H1 (cell line): ENCODE measurements at regions not wholly inside any gene's neighbourhood (a gene's known extent, or its start where the extent isn't known, plus 50 kb on each side); places are given as distances from the start of the nearest gene placed in this dataset.

ENCODE experiments used
- CTCF ChIA-PET: fragments of 300-600 bp; sonication (Branson Sonifier 250); formaldehyde crosslinking; loops from one replicate; lab custom pipeline; 2021; ENCODE audit not compliant: partially characterized antibody; lab: Charles Lee
- POLR2A ChIA-PET: fragments of 300-600 bp; sonication (Branson Sonifier 250); formaldehyde crosslinking; loops from one replicate; lab custom pipeline; 2021; ENCODE audit warnings: inconsistent platforms; ENCODE audit not compliant: partially characterized antibody; lab: Charles Lee
- DNase-seq, 2 experiments: peaks; one replicate each; pipeline versions ENCODE4 v3.0.0 to v3.0.0-alpha.2; 2010 to 2022; ENCODE audit warnings: low spot score in 2 of 2, low read depth in 1 of 2, mixed read lengths in 1 of 2
- FAIRE-seq: peaks from 2 replicates; lab custom pipeline; 2011; peaks lifted over from hg19 to GRCh38; lab: Jason Lieb, UNC
- H2AFZ ChIP-seq: 2 replicates; pipeline ENCODE4 v1.8.1; 2012; ENCODE audit warnings: low read length, inconsistent platforms
- H2AK5ac ChIP-seq: 2 replicates; pipeline ENCODE4 v1.6.1; 2013; ENCODE audit warnings: low read depth, low read length
- H2BK120ac ChIP-seq: replicated peaks from 2 replicates; pipeline ENCODE3; 2013; ENCODE audit warnings: low read depth, low read length, inconsistent platforms
- H2BK12ac ChIP-seq: 2 replicates; pipeline ENCODE4 v1.6.1; 2013; ENCODE audit warnings: low read depth, low read length
- H2BK15ac ChIP-seq: 2 replicates; pipeline ENCODE4 v1.6.1; 2013; ENCODE audit warnings: low read length
- H2BK20ac ChIP-seq: 2 replicates; pipeline ENCODE4 v1.6.1; 2013; ENCODE audit warnings: low read length
- H2BK5ac ChIP-seq: 2 replicates; pipeline ENCODE4 v1.6.1; 2013; ENCODE audit warnings: low read depth, low read length
- H3K14ac ChIP-seq: 2 replicates; pipeline ENCODE4 v1.6.1; 2013; ENCODE audit warnings: inconsistent platforms; ENCODE audit not compliant: insufficient read length
- H3K18ac ChIP-seq: 2 replicates; pipeline ENCODE4 v1.6.1; 2013; ENCODE audit warnings: low read length; ENCODE audit errors: extremely low read depth
- H3K23ac ChIP-seq: 2 replicates; pipeline ENCODE4 v1.6.1; 2013; ENCODE audit warnings: inconsistent platforms; ENCODE audit not compliant: insufficient read length
- H3K23me2 ChIP-seq: 2 replicates; pipeline ENCODE4 v1.6.1; 2013; ENCODE audit warnings: low read depth, low read length
- H3K27ac ChIP-seq: 2 replicates; pipeline ENCODE4 v1.6.1; 2011; ENCODE audit warnings: low read depth, low read length, inconsistent platforms
- H3K27me3 ChIP-seq, 4 experiments: replicated peaks in 1 of 4; 1 replicate in 1 of 4; 2 replicates in 3 of 4; pipeline versions ENCODE4 v1.6.1 to v1.8.1; 2011 to 2013; ENCODE audit warnings: low read length in 3 of 4, mild to moderate bottlenecking in 3 of 4, inconsistent platforms in 2 of 4, mixed read lengths in 2 of 4, moderate library complexity in 1 of 4; ENCODE audit not compliant: control insufficient read depth in 3 of 4, insufficient read depth in 3 of 4; ENCODE audit errors: extremely low read depth in 1 of 4
- H3K36me3 ChIP-seq, 4 experiments: 2 replicates each; pipeline versions ENCODE4 v1.6.1 to v1.8.1; 2011 to 2013; ENCODE audit warnings: mild to moderate bottlenecking in 4 of 4, low read length in 3 of 4, moderate library complexity in 2 of 4, control low read depth in 1 of 4, inconsistent platforms in 1 of 4; ENCODE audit not compliant: insufficient read depth in 4 of 4, control insufficient read depth in 2 of 4
- H3K4ac ChIP-seq: replicated peaks from 2 replicates; pipeline ENCODE3; 2013; ENCODE audit warnings: low read length, low read depth, mixed read lengths, inconsistent platforms; ENCODE audit not compliant: insufficient read length
- H3K4me1 ChIP-seq, 4 experiments: replicated peaks in 1 of 4; 1 replicate in 1 of 4; 2 replicates in 3 of 4; pipeline versions ENCODE4 v1.6.1 to v1.8.1; 2011 to 2013; ENCODE audit warnings: low read length in 3 of 4, inconsistent platforms in 2 of 4, mixed read lengths in 1 of 4; ENCODE audit not compliant: insufficient read depth in 4 of 4, control insufficient read depth in 3 of 4
- H3K4me2 ChIP-seq, 2 experiments: 2 replicates each; pipeline versions ENCODE4 v1.6.1 to v1.8.1; 2011 to 2013; ENCODE audit warnings: low read depth in 2 of 2, low read length in 2 of 2, control low read depth in 1 of 2, inconsistent platforms in 1 of 2, mild to moderate bottlenecking in 1 of 2; ENCODE audit not compliant: insufficient read depth in 1 of 2
- H3K4me3 ChIP-seq, 4 experiments: fragments of 200-600, 300-600 bp in 1 of 4; sonication (generic), shearing (Covaris generic), sonication (Bioruptor Twin) in 1 of 4; 2 replicates each; pipeline versions ENCODE4 v1.5.1 to v1.8.1; 2011 to 2016; ENCODE audit warnings: low read length in 4 of 4, low read depth in 3 of 4, control low read depth in 2 of 4, inconsistent platforms in 2 of 4, mild to moderate bottlenecking in 2 of 4, mixed read lengths in 1 of 4, moderate library complexity in 1 of 4; ENCODE audit not compliant: insufficient read depth in 2 of 4; ENCODE audit errors: extremely low read depth in 1 of 4
- H3K56ac ChIP-seq: replicated peaks from 2 replicates; pipeline ENCODE3; 2013; ENCODE audit warnings: low read depth, mild to moderate bottlenecking, mixed read lengths, low read length, inconsistent platforms; ENCODE audit not compliant: insufficient read length
- H3K79me1 ChIP-seq: 2 replicates; pipeline ENCODE4 v1.6.1; 2013; ENCODE audit warnings: low read depth, low read length, control low read depth
- H3K79me2 ChIP-seq, 2 experiments: 2 replicates each; pipeline versions ENCODE4 v1.6.1 to v1.8.1; 2012 to 2013; ENCODE audit warnings: low read length in 2 of 2, mild to moderate bottlenecking in 2 of 2, inconsistent platforms in 1 of 2; ENCODE audit not compliant: insufficient read depth in 2 of 2, control insufficient read depth in 1 of 2
- H3K9ac ChIP-seq, 4 experiments: replicated peaks in 1 of 4; 1 replicate in 1 of 4; 2 replicates in 3 of 4; pipeline versions ENCODE4 v1.6.1 to v1.8.1; 2011 to 2013; ENCODE audit warnings: low read depth in 3 of 4, low read length in 3 of 4, control low read depth in 2 of 4, mild to moderate bottlenecking in 2 of 4, moderate library complexity in 2 of 4, inconsistent platforms in 1 of 4; ENCODE audit errors: extremely low read depth in 1 of 4
- H3K9me3 ChIP-seq, 2 experiments: 2 replicates each; pipeline versions ENCODE4 v1.6.1 to v1.8.1; 2012 to 2013; ENCODE audit warnings: mild to moderate bottlenecking in 2 of 2, moderate library complexity in 2 of 2, control low read depth in 1 of 2, inconsistent platforms in 1 of 2, low read depth in 1 of 2, low read length in 1 of 2, mixed read lengths in 1 of 2; ENCODE audit not compliant: insufficient read depth in 2 of 2
- H4K20me1 ChIP-seq, 2 experiments: replicated peaks in 1 of 2; 2 replicates each; pipeline versions ENCODE3 to v1.8.1; 2011 to 2013; ENCODE audit warnings: inconsistent platforms in 2 of 2, low read length in 2 of 2, mild to moderate bottlenecking in 1 of 2; ENCODE audit not compliant: insufficient read depth in 2 of 2, control insufficient read depth in 1 of 2
- H4K5ac ChIP-seq: 2 replicates; pipeline ENCODE4 v1.6.1; 2013; ENCODE audit warnings: low read length, low read depth, mixed read lengths, inconsistent platforms; ENCODE audit not compliant: insufficient read length
- H4K8ac ChIP-seq: 2 replicates; pipeline ENCODE4 v1.8.0; 2013; ENCODE audit warnings: mild to moderate bottlenecking, moderate library complexity, low read length, inconsistent platforms; ENCODE audit not compliant: insufficient read depth; ENCODE audit errors: extremely low read depth
- H4K91ac ChIP-seq: replicated peaks from 2 replicates; pipeline ENCODE3; 2013; ENCODE audit warnings: low read length, mixed read lengths, inconsistent platforms; ENCODE audit not compliant: insufficient read length
- CTBP2 ChIP-seq: IDR thresholded peaks from 2 replicates; pipeline ENCODE4 v1.7.0; 2011; ENCODE audit warnings: borderline replicate concordance, mild to moderate bottlenecking, moderate library complexity, mixed read lengths, low read length; ENCODE audit not compliant: insufficient read depth, insufficient read length
- CTCF ChIP-seq, 3 experiments: IDR thresholded peaks; 1 replicate in 2 of 3; 2 replicates in 1 of 3; pipeline versions ENCODE4 v1.5.1 to v1.6.1; 2011; ENCODE audit warnings: low read length in 3 of 3, mild to moderate bottlenecking in 3 of 3, inconsistent platforms in 2 of 3, low read depth in 1 of 3, moderate library complexity in 1 of 3; ENCODE audit not compliant: insufficient read depth in 1 of 3; ENCODE audit errors: control extremely low read depth in 1 of 3
- EGR1 ChIP-seq: IDR thresholded peaks from 2 replicates; pipeline ENCODE4 v1.6.1; 2011; ENCODE audit warnings: low read depth, low read length, borderline replicate concordance
- GABPA ChIP-seq: IDR thresholded peaks from 2 replicates; pipeline ENCODE4 v1.6.1; 2011; ENCODE audit warnings: mild to moderate bottlenecking, low read length, moderate library complexity, borderline replicate concordance; ENCODE audit not compliant: insufficient read depth
- GTF2F1 ChIP-seq: IDR thresholded peaks from 2 replicates; pipeline ENCODE4 v1.6.1; 2012; ENCODE audit warnings: low read depth, low read length, improper control_type of control experiment, borderline replicate concordance
- KDM1A ChIP-seq: fragments of 200-600, 300-600 bp; sonication (generic); IDR thresholded peaks from 2 replicates; pipeline ENCODE4 v1.7.1; 2016; ENCODE audit warnings: mild to moderate bottlenecking, low read length, borderline replicate concordance
- POU5F1 ChIP-seq: IDR thresholded peaks from 2 replicates; pipeline ENCODE4 v1.6.1; 2011; ENCODE audit warnings: low read depth, mild to moderate bottlenecking, low read length, moderate library complexity
- RXRA ChIP-seq: IDR thresholded peaks from 2 replicates; pipeline ENCODE4 v1.6.1; 2011; ENCODE audit warnings: low read depth, mild to moderate bottlenecking, low read length, moderate library complexity; ENCODE audit not compliant: insufficient read depth
- SAP30 ChIP-seq: fragments of 300-600 bp; sonication (generic); IDR thresholded peaks from 2 replicates; pipeline ENCODE4 v1.7.1; 2012; ENCODE audit warnings: low read length, moderate library complexity, mild to moderate bottlenecking, inconsistent platforms; ENCODE audit not compliant: insufficient read depth, insufficient replicate concordance
- USF2 ChIP-seq: IDR thresholded peaks from 2 replicates; pipeline ENCODE4 v1.6.1; 2011; ENCODE audit warnings: low read length, improper control_type of control experiment
- WGBS, 2 experiments: shearing (Covaris generic) in 1 of 2; methylation state at CpG; one replicate each; pipeline versions ENCODE4 v1.1.6 to v1.1.7; 2013 to 2015; ENCODE audit warnings: low lambda C conversion rate in 2 of 2, mixed read lengths in 2 of 2, inconsistent platforms in 1 of 2, low coverage in 1 of 2, missing lambda C conversion rate in 1 of 2; ENCODE audit not compliant: insufficient replicate concordance in 2 of 2, insufficient coverage in 1 of 2, insufficient read length in 1 of 2; ENCODE audit errors: extremely low coverage in 1 of 2, missing lambda C conversion rate in 1 of 2; 5-methylcytosine and 5-hydroxymethylcytosine counted together

GRCh38 chr18:71807586-71807985 lies 736.6 kb downstream of the CBLN2 start:
- H4K8ac ChIP-seq = no peak overlapping the region
- H2BK20ac ChIP-seq = no peak overlapping the region
- H2BK5ac ChIP-seq = no peak overlapping the region
- ChIA-PET POLR2A (no interaction called here), CTCF (interaction anchor here (0.9 kb wide), 1 partner anchor 37 kb away, joined by 3 read pairs; no protein-coding TSS in a partner anchor)
- H2BK120ac ChIP-seq = no peak overlapping the region
- H2BK15ac ChIP-seq = no peak overlapping the region
- no peaks in the 10 kb centered on the region for H3K27me3 ChIP-seq
- H3K79me2 ChIP-seq = no peaks in the 10 kb centered on the region
- no peak overlapping the region for H3K4ac ChIP-seq
- peaks cover 51 to 62% of the 10 kb centered on the region in 2 experiments for H3K9me3 ChIP-seq
- no peak overlapping the region for H4K5ac ChIP-seq
- H2BK12ac ChIP-seq = no peak overlapping the region
- no peaks in the 10 kb centered on the region for H3K36me3 ChIP-seq
- no peak overlapping the region for H2AK5ac ChIP-seq
- no peak overlapping the region for H3K27ac ChIP-seq
- no peak overlapping the region for H3K18ac ChIP-seq
- no peak overlapping the region for H3K14ac ChIP-seq
- no peak overlapping the region for H3K4me2 ChIP-seq
- H3K23ac ChIP-seq = no peak overlapping the region
- 92% methylated on average over 1 of the region's 1 CpG; no CpG with 5 or more reads in 1 of the 2 experiments for WGBS, 2 experiments
- no peak overlapping the region for H3K4me3 ChIP-seq
- no peak overlapping the region for H3K9ac ChIP-seq
- no peak for FAIRE-seq
- H3K79me1 ChIP-seq = no peaks in the 10 kb centered on the region
- no peaks in the 10 kb centered on the region for H3K23me2 ChIP-seq
- H3K56ac ChIP-seq = no peak overlapping the region
- no peak for DNase-seq
- H4K91ac ChIP-seq = no peak overlapping the region
- no peak overlapping the region for H2AFZ ChIP-seq
- no peaks in the 10 kb centered on the region for H4K20me1 ChIP-seq
- no peaks in the 10 kb centered on the region for H3K4me1 ChIP-seq
- TF ChIP-seq GTF2F1 (no peak), GABPA (no peak), CTCF (IDR thresholded peaks at IDR 0.05; ENCODE audit: control extremely low read depth in 1 of 3, insufficient read depth in 1 of 3, low read depth in 1 of 3, low read length in 3 of 3) (no peak), SAP30 (no peak), RXRA (no peak), KDM1A (no peak), EGR1 (no peak), POU5F1 (no peak), USF2 (no peak), CTBP2 (no peak)
